Endothelial cell of umbilical vein (primary cell): ENCODE measurements at regions not wholly inside any gene's neighbourhood (a gene's known extent, or its start where the extent isn't known, plus 50 kb on each side); places are given as distances from the start of the nearest gene placed in this dataset.

Source experiments
- BruUV-seq: library from RNA; stranded (reverse); fragments of 400-500 nt; replicated peaks from 2 replicates; lab custom pipeline; 2021; lab: Mats Ljungman, UMichigan
- CTCF ChIA-PET: fragments of 300-600, 350-600 bp; sonication (Branson Sonifier 250); formaldehyde crosslinking; loops from one replicate; lab custom pipeline; 2021; ENCODE audit warnings: antibody characterized with exemption, inconsistent platforms; lab: Charles Lee
- POLR2A ChIA-PET: fragments of 300-600, 350-600 bp; sonication (Branson Sonifier 250); formaldehyde crosslinking; loops from one replicate; lab custom pipeline; 2021; ENCODE audit warnings: antibody characterized with exemption, inconsistent platforms; lab: Charles Lee
- DNase-seq: peaks from one replicate; pipeline ENCODE4 v3.0.0-alpha.2; 2011; ENCODE audit warnings: low read depth, low spot score
- FAIRE-seq: peaks from 2 replicates; lab custom pipeline; 2011; peaks lifted over from hg19 to GRCh38; lab: Jason Lieb, UNC
- H2AFZ ChIP-seq: 2 replicates; pipeline ENCODE4 v1.6.0; 2012; ENCODE audit warnings: low read depth, low read length, control low read depth, inconsistent platforms
- H3K27ac ChIP-seq: 2 replicates; pipeline ENCODE4 v1.5.1; 2011; ENCODE audit warnings: low read depth, mild to moderate bottlenecking, control low read depth, low read length, moderate library complexity; ENCODE audit not compliant: insufficient read depth
- H3K27me3 ChIP-seq, 2 experiments: 2 replicates each; pipeline versions ENCODE4 v1.6.0 to v1.6.1; 2011; ENCODE audit warnings: low read length in 2 of 2, mixed read lengths in 1 of 2; ENCODE audit not compliant: control insufficient read depth in 2 of 2, insufficient read depth in 2 of 2
- H3K36me3 ChIP-seq, 2 experiments: 2 replicates in 1 of 2; 3 replicates in 1 of 2; pipeline ENCODE4 v1.5.1; 2011; ENCODE audit warnings: low read length in 2 of 2, mild to moderate bottlenecking in 1 of 2, moderate library complexity in 1 of 2; ENCODE audit not compliant: control insufficient read depth in 2 of 2, insufficient read depth in 2 of 2; ENCODE audit errors: extremely low read depth in 1 of 2
- H3K4me1 ChIP-seq: 3 replicates; pipeline ENCODE4 v1.5.1; 2011; ENCODE audit warnings: mild to moderate bottlenecking, low read length; ENCODE audit not compliant: control insufficient read depth, insufficient read depth; ENCODE audit errors: extremely low read depth
- H3K4me2 ChIP-seq: 2 replicates; pipeline ENCODE4 v1.6.1; 2011; ENCODE audit warnings: low read length, control low read depth, mixed read lengths; ENCODE audit not compliant: insufficient read depth
- H3K4me3 ChIP-seq, 3 experiments: fragments of 200-600 bp in 1 of 3; sonication (generic), shearing (Covaris generic) in 1 of 3; replicated peaks in 1 of 3; 2 replicates each; pipeline ENCODE4 v1.5.1; 2011 to 2016; ENCODE audit warnings: control low read depth in 3 of 3, low read length in 3 of 3, mild to moderate bottlenecking in 2 of 3, inconsistent platforms in 1 of 3, low read depth in 1 of 3, moderate library complexity in 1 of 3; ENCODE audit not compliant: insufficient read depth in 1 of 3
- H3K79me2 ChIP-seq: 2 replicates; pipeline ENCODE4 v1.6.0; 2012; ENCODE audit warnings: low read length, inconsistent platforms; ENCODE audit not compliant: control insufficient read depth, insufficient read depth
- H3K9ac ChIP-seq: replicated peaks from 2 replicates; pipeline ENCODE3; 2011; ENCODE audit warnings: low read length, control low read depth; ENCODE audit not compliant: insufficient read depth; ENCODE audit errors: extremely low read depth
- H3K9me1 ChIP-seq: replicated peaks from 3 replicates; pipeline ENCODE4 v1.6.0; 2011; ENCODE audit warnings: mild to moderate bottlenecking, low read length; ENCODE audit not compliant: control insufficient read depth, insufficient read depth; ENCODE audit errors: extremely low read depth
- H3K9me3 ChIP-seq: replicated peaks from 2 replicates; pipeline ENCODE4 v1.5.1; 2012; ENCODE audit warnings: low read length, inconsistent platforms; ENCODE audit not compliant: control insufficient read depth, insufficient read depth
- H4K20me1 ChIP-seq: replicated peaks from 2 replicates; pipeline ENCODE3; 2011; ENCODE audit warnings: mild to moderate bottlenecking, low read length; ENCODE audit not compliant: control insufficient read depth, insufficient read depth; ENCODE audit errors: extremely low read depth
- CTCF ChIP-seq, 2 donors: IDR thresholded peaks; 1 replicate in 1 of 2; 2 replicates in 1 of 2; pipeline ENCODE4 v1.5.1; 2011; ENCODE audit warnings: low read length in 2 of 2, mild to moderate bottlenecking in 2 of 2, moderate library complexity in 2 of 2, control low read depth in 1 of 2, inconsistent platforms in 1 of 2, low read depth in 1 of 2; ENCODE audit not compliant: insufficient read depth in 1 of 2; ENCODE audit errors: extremely low read depth in 1 of 2
- EZH2 ChIP-seq: IDR thresholded peaks from 2 replicates; pipeline ENCODE4 v1.6.1; 2012; ENCODE audit warnings: borderline replicate concordance, low read depth, mild to moderate bottlenecking, moderate library complexity, low read length, inconsistent platforms; ENCODE audit not compliant: severe bottlenecking
- GATA2 ChIP-seq: IDR thresholded peaks from 2 replicates; pipeline ENCODE4 v1.7.0; 2011; ENCODE audit warnings: low read depth, mild to moderate bottlenecking, moderate library complexity, mixed read lengths, low read length; ENCODE audit not compliant: insufficient read length, insufficient read depth
- JUN ChIP-seq: IDR thresholded peaks from 2 replicates; pipeline ENCODE4 v1.6.1; 2011; ENCODE audit warnings: borderline replicate concordance, low read depth; ENCODE audit not compliant: insufficient read length, insufficient read depth
- MYC ChIP-seq: IDR thresholded peaks from one replicate; pipeline ENCODE4 v1.6.1; 2011; ENCODE audit warnings: mild to moderate bottlenecking, low read depth, low read length
- POLR2A ChIP-seq: IDR thresholded peaks from 2 replicates; pipeline ENCODE4 v1.6.1; 2012; ENCODE audit warnings: low read depth, mild to moderate bottlenecking, control low read depth, low read length
- dilution Hi-C: fragments of 300-500 bp; cut with MboI; formaldehyde crosslinking; loops from one replicate; pipeline ENCODE4 v1.15.0; 2019; ENCODE audit warnings: low sequenced_read_pairs; ENCODE audit not compliant: extremely low pct_ligation_motif_present
- intact Hi-C: fragments of 100-400 bp; cut with micrococcal nuclease; formaldehyde crosslinking; loops from one replicate; pipeline ENCODE4 v1.10.0; 2022
- TF ChIP-seq, protein P1 (sequence below): IDR thresholded peaks from 2 replicates; pipeline ENCODE4 v1.6.1; 2011; ENCODE audit not compliant: insufficient read depth, insufficient read length

DNA sequence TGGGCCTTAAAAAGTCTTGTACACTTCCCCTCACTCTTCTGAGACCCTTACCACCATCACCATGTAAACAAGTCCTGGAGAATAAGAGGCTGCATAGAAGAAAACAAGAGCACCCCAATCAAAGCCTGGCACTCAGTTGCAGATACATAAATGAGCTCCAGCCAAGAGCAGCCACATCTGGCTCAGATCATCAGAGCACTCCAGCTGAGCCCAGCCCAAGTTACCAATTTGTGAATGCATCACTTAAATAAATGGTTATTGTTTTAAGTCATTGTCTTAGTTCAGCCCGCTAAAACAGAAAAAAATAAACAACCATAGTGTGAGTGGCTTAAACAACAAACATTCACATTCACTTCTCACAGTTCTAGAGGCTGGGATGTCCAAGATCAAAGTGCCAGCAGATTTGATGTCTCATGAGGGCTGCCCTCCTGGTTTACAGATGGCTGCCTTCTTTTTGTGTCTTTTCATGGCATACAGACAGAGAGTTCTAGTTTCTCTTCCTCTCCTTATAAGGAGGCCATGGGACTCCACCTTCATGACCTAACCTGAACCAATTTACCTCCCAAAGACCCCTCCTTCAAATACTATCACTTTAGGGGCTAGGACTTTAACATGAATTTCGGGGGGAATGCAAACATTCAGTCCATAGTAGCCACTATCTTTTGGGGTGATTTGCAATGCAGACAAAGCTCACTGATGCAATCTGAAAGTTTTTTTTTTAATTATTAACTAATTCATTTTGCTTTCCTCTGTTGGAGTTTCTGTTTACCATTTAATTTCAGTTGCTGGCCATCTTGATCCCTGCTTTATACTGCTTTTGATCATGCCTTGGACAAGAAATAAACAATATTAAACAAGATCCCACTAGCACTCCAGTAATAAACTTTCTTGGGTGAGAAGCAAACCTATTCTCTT is 187.5 kb upstream of the ACVR2A start:
- Histone ChIP-seq H3K27ac (no peak overlapping the region), H3K27me3 (no peaks in the 10 kb centered on the region), H3K4me1 (no peaks in the 10 kb centered on the region), H3K9ac (no peak overlapping the region), H4K20me1 (no peaks in the 10 kb centered on the region), H3K9me1 (no peaks in the 10 kb centered on the region), H3K9me3 (no peaks in the 10 kb centered on the region), H3K4me2 (no peak overlapping the region), H3K36me3 (no peaks in the 10 kb centered on the region), H3K4me3 (no peak overlapping the region), H2AFZ (no peak overlapping the region), H3K79me2 (no peaks in the 10 kb centered on the region)
- ChIA-PET CTCF (no interaction called here), POLR2A (no interaction called here)
- BruUV-seq: no TSS peak
- DNase-seq (no peak), FAIRE-seq (no peak)
- intact Hi-C loops: no loop called here
- dilution Hi-C loops: no loop called here
- no peak for TF ChIP-seq GATA2
- no peak for TF ChIP-seq EZH2
- TF ChIP-seq, protein P1, sequence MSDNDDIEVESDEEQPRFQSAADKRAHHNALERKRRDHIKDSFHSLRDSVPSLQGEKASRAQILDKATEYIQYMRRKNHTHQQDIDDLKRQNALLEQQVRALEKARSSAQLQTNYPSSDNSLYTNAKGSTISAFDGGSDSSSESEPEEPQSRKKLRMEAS: no peak
- TF ChIP-seq CTCF (IDR thresholded peaks at IDR 0.05; ENCODE audit: extremely low read depth in 1 of 2, insufficient read depth in 1 of 2, low read depth in 1 of 2, low read length in 2 of 2): no peak
- TF ChIP-seq MYC: no peak
- no peak for TF ChIP-seq JUN
- TF ChIP-seq POLR2A: no peak
